ENCODE measurements at regions not wholly inside any gene's neighbourhood (a gene's known extent, or its start where the extent isn't known, plus 50 kb on each side); places are given as distances from the start of the nearest gene placed in this dataset.

DNA sequence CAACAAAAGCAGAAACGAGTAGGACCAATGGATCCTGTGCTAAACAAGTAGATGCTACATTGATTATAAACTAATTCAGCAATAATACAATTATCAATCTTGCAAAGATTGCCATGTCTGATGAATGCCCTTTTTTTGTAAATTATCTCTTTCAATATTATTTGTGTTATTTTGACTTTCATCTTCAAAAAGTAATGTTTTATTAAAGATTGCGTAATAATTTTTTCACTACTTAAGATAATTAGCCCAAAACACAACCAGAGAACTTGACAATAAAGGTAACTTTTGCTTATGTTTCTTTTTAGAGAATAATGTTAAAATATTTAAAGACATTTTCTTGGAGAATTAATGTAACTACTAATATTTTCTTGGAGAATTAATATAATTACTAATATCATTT, 553.8 kb upstream of the VSTM2A start:
- TF ChIP-seq POLR2AphosphoS5 (IDR thresholded peaks at IDR 0.05; ENCODE audit: borderline replicate concordance, low read depth, low read length) (no peak), EZH2 (IDR thresholded peaks at IDR 0.05) (no peak)
